NCI-H2107 treated with DMSO at 0.1 percent for 48 hours (cell line): ENCODE measurements at regions not wholly inside any gene's neighbourhood (a gene's known extent, or its start where the extent isn't known, plus 50 kb on each side); places are given as distances from the start of the nearest gene placed in this dataset.

Experiments used
- DNase-seq: peaks from one replicate; lab custom pipeline; 2025; ENCODE audit not compliant: unreplicated experiment; lab: John Stamatoyannopoulos, UW

GRCh38 chr16:65876056-65876408, 490.5 kb upstream of the CDH5 start:
- no peak for DNase-seq

- no peak for DNase-seq
These were observed 491.0 kb upstream of the CDH5 start for GRCh38 chr16:65875381-65876055.

- no peak for DNase-seq
These were observed 497.2 kb upstream of the CDH5 start for GRCh38 chr16:65869261-65869660.

GRCh38 chr16:65867276-65867960, 499.1 kb upstream of the CDH5 start:
- no peak for DNase-seq

- DNase-seq, result no peak
These were observed 503.3 kb upstream of the CDH5 start for GRCh38 chr16:65863236-65863635.

- no peak for DNase-seq
These were observed 505.3 kb upstream of the CDH5 start for GRCh38 chr16:65861131-65861731.

GRCh38 chr16:65855171-65856145, 511.0 kb upstream of the CDH5 start:
- no peak for DNase-seq

- no peak for DNase-seq
These were observed 520.3 kb upstream of the CDH5 start for GRCh38 chr16:65846210-65846602.

- no peak for DNase-seq
These were observed 520.9 kb upstream of the CDH5 start for GRCh38 chr16:65845466-65846209.

- no peak for DNase-seq
These were observed 522.5 kb upstream of the CDH5 start for GRCh38 chr16:65843941-65844340.

GRCh38 chr16:65842067-65842466, 524.4 kb upstream of the CDH5 start:
- DNase-seq, result no peak

GRCh38 chr16:65838001-65838400, 528.5 kb upstream of the CDH5 start:
- no peak for DNase-seq

GRCh38 chr16:65837464-65837863, 529.0 kb upstream of the CDH5 start:
- no peak for DNase-seq

- no peak for DNase-seq
These were observed 531.8 kb upstream of the CDH5 start for GRCh38 chr16:65834688-65835087.

GRCh38 chr16:65833171-65833871, 533.2 kb upstream of the CDH5 start:
- no peak for DNase-seq

GRCh38 chr16:65832679-65833078, 533.8 kb upstream of the CDH5 start:
- no peak for DNase-seq

- DNase-seq, result no peak
These were observed 534.4 kb upstream of the CDH5 start for GRCh38 chr16:65831903-65832666.

GRCh38 chr16:65829076-65829475, 537.4 kb upstream of the CDH5 start:
- no peak for DNase-seq

- DNase-seq, result no peak
These were observed 538.2 kb upstream of the CDH5 start for GRCh38 chr16:65828296-65828695.
